ENCODE measurements at regions not wholly inside any gene's neighbourhood (a gene's known extent, or its start where the extent isn't known, plus 50 kb on each side); places are given as distances from the start of the nearest gene placed in this dataset.
"Not testable (repeated sequence)": the region's sequence is repeated elsewhere in the genome, so short reads cannot be mapped to it uniquely, and the experiment has no call there.

DNA sequence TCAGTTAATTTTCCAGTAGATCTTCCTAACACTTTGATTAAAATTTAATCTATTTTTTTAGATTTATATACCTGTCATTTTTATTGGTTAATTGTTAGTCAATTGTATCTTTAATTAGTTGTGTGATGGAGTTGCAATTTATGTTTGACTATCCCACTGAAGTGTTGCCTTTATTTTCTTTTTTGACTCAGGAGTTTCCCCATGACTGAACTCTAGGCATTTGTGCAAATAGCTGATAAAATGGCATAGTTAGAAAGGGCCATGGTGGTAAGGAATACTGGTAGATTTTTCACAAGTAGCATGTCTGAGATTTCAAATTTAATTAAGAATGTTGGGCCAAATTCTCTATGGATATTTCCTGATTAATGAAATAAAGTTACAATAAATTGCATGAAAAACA lies 273.1 kb upstream of the DAB2 start:
- no peak for DNase-seq (ENCODE audit: low read depth)

DNA sequence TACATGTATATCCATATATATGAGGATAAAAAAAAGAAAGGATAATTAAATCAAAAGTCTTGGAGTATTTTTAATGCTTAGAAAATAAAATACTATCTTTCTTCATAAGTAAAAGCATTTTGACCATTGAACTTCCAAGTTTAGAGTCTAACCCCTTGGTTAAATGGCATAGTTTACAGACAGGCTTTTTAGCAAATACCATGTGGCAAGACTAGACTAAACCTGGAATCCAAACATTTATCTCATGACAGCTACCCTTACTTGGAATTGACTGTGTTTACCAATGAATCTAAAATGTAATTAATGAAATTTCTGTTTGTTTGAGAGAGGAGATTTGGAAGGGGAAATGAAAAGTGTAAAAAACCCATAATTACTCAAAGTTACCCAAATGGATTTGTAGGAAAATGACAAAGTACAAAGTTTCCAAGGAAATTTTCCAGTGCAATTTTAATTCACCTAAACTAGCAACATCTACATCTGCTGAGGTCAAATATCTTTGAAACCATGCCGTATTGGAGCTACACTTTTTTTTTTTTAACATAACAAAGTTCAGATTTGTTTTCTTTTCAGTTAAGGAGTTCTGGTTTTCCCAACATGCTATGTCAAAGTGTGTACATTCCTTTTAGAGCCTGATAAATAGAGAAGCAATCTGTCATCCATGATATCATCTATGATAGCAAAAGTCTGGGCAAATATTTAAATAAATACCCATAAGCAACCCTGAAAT lies 272.1 kb upstream of the DAB2 start:
- no peak for DNase-seq (ENCODE audit: low read depth)

DNA sequence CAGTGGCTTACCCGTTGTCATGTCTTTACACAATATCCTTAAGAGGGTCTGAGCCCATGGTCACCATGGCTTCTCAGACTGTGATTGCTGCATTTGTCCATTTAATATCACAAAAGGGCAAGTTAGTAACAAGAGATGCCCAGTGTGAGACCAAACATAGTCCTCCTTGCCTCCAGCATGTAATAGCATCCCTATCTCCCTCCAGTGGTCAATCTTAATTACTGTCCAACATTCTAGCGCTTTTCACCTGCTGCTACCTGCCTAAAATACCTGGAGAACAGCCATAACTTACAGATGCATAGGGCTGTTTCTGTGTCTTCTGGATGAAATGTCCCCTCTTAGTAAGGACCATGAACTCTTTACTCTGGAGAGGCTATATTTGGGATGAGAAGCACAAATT lies 267.2 kb upstream of the DAB2 start:
- DNase-seq (ENCODE audit: low read depth): no peak

DNA sequence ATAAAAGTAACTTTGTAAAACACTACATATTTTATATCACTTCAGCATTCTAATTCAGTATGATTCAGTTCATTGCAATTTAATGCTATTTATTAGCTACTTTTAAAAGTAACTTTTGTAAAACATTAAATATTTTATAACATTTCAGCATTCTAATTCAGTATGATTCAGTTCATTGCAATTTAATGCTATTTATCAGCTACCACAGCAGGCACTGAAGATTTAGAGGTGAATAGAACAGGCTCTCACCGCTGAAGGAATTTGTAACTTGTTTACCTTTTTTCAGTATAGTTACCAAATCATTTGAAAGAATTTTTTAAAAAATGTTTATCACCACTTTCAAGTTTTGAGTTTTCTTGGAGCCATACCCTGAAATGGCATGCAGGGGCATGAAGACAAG lies 266.4 kb upstream of the DAB2 start:
- DNase-seq (ENCODE audit: low read depth): no peak

DNA sequence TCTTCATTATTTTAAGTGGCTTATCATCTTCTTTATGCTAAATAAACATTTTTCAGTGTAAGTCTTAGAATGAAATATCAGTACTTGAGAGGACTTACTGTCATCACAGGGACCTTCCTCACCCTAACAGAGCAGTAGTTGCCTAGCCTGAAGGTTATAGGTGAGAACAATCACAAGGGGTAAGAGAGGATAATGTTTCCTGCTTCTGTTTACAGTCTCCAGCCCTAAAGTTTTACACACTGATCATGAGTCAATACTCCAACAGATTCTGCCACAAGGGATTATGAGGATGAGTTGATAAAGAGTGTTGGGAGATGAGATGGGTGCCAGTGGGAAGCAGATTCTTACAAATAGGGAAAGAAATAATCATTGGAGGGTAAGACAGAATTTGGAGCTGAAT lies 265.1 kb upstream of the DAB2 start:
- DNase-seq (ENCODE audit: low read depth): no peak

DNA sequence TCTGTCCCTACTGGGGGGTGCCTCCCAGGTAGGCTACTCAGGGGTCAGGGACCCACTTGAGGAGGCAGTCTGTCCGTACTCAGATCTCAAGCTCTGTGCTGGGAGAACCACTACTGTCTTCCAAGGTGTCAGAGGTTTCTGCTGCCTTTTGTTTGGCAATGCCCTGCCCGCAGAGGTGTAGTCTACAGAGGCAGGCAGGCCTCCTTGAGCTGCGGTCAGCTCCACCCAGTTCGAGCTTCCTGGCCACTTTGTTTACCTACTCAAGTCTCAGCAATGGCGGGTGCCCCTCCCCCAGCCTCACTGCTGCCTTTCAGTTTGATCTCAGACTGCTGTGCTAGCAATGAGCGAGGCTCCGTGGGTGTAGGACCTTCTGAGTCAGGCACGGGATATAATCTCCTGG lies 263.1 kb upstream of the DAB2 start:
- not testable (repeated sequence) for DNase-seq (ENCODE audit: low read depth)

DNA sequence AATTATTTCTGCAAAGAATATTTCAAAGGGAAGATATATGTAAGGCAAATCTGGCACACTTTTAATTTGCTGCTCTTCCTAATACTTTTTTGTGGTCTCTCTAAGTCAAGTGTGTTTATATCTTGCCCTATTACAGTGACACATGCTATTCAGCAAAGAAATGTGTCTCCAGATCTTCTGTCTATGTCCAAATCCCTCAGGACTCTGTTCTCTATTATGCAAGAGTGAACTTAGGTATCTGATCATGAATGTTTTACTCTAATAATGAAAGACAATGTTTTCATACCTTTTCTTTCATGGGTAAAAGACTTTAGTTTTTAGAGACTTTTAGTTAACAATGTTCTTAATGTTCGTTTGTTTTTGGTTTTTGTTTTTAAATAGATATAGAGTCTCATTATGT lies 255.4 kb upstream of the DAB2 start:
- no peak for DNase-seq (ENCODE audit: low read depth)

DNA sequence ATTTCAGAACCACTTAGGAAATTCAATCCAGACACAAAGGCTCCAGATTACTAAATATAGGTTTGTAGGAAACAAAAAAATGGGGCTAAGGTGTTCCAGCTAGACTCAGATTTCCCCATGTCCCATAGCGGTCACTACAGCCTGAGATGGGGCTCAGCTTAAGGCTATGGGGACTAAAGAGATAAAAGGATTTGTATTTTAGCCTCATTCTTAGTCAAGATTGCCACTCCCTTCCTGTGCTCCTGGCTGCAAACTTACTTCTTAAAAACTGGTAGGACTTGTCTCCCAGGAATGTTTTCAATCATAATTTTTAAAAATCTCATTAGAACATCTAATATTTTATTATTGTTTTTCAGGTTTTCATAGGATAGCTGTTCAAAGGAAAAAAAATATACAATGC lies 253.8 kb upstream of the DAB2 start:
- DNase-seq (ENCODE audit: low read depth): no peak

DNA sequence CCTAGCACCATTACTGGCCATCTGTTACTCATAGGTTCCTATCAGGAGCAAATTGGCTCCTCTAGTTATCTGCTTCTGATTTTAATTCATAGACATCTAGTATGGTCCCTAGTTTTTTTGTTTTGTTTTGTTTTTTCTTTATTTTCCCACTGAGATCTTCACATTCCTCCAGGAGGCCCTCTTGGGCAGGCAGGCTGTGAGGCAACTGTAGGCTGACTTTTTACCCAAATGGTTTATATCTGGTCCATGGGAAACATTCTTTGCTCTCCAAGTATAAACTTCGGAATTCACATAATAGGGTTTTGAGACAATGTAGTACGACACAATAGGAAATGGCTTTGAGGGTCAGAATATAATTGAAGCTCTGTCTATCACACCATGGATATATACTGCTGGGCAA lies 250.9 kb upstream of the DAB2 start:
- no peak for DNase-seq (ENCODE audit: low read depth)

DNA sequence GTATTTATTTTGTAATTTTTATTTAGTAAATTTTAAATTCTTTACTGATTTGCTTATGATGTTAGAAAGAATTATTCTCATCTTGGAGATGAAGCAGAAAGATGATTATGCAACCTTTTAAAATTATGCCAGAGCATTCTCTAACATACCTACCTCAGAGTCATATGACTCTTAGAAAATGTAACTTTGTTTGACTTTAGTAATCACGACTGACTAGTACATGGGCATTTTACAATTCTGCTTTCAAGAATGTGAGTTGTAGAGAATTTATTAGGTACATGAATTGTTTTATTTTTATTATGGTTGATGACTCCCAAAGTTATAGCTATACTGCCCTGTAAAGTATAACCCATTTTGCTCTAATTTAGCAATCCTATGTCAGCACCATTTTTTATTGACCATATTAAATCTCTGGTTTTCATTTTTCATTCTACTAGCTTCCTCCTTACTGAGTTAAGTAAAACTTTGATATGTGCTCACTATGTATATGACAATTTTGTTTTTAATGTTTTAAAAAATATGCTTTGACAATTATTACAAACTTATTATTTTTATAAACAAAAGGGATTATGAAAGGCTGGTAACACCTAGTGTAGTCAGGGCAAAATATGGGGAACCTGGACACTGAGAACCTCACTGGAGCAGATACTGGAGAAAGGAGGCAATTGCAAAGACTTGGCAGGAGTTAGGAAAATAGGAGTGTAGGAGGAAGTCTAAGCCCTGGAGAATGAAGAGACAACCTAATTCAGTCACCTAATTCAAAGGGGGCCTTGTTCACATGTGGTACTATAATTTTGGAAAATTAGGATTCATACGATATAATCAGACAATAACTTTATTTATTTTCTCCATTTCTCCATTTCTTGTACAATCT lies 249.7 kb upstream of the DAB2 start:
- no peak for DNase-seq (ENCODE audit: low read depth)

DNA sequence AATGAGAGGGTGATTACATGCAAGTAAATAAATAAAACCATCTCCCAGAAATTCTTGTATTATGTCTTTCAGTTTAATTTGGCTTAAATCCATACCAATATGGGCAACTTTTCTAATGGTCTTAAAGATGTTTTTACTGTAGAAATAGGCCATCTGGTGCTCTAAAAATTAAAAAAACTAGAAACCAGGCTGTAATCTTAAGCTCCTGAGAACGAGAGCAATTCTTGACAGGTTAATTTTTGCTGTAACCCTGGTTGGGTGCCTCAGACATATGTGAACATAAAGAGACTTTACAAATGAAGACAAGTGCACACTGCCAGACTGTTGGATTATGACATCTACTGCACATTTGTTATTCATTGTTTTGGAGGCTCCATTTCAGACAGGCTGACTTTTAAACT lies 246.8 kb upstream of the DAB2 start:
- DNase-seq (ENCODE audit: low read depth): no peak

DNA sequence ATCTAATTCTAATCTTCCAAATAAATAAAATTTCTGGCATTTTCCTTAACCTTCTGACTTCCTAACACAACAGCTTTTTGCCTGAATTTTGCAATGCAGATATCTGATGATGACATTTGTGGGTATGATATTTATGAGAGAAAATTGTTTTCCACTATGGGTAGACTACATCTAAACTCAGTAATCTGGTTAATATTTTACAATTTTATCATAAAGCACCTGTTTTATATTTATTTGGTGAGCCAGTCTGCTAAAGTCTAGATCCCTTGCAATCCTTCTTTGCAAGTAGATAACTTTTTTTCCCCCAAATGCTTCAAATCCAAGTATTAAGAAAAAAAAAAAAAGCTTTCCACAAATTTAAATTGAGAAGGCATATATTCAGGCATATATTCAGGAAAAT lies 246.2 kb upstream of the DAB2 start:
- DNase-seq (ENCODE audit: low read depth): no peak

DNA sequence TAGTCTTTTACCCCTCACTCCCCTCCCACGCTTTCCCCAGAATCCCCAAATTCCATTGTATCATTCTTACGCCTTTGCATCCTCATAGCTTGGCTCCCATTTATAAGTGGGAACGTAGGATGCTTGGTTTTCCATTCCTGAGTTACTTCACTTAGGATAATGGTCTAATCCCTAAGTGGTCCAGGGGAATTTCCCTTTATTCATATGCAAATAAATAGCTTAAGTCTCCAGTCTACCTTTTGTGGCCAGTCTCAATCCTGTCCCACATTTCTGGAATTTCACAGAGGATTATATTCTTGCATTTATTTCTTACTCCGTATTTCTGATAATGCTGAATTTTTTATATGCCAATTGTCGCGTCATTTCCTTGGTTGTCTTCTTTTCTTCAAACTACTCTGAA lies 245.6 kb upstream of the DAB2 start:
- no peak for DNase-seq (ENCODE audit: low read depth)

DNA sequence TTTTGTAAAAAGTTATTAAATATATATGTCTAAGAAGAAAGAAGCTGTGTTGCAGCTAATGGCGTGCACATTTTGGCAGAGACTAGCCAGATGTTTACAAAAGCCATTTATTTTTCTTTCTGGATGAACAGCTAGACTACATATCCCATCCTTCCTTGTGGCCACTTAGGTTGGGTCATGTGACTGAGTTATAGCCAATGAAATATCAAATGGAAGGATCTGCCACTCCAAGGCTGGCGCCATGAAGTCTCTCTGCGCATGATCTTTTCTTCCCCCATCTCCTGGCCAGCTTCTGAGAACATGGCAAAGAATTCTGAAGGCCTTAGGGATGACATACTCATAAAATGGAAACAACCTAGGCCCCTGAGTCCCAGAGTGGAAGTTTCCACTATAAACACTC lies 244.2 kb upstream of the DAB2 start:
- no peak for DNase-seq (ENCODE audit: low read depth)

DNA sequence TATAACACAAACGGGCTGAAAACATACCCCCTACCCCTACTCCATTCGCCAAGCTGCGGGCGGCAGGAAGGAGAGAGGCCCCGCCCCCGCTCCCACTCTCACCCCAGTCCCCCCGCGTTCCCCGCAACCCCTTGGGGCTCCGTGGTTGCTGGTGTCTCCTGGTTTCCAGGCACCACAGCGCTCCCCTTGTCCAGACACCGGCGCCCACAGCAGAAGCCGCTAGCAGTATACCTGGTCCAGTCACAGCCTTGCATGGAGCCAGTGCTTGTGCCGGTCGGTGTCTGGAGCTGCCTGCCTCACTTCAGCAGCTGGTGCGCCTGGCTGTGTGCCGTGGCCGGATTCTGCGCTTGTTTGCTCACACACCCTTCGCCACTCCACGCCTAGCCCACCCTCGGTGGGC lies 240.5 kb upstream of the DAB2 start:
- no peak for DNase-seq (ENCODE audit: low read depth)

DNA sequence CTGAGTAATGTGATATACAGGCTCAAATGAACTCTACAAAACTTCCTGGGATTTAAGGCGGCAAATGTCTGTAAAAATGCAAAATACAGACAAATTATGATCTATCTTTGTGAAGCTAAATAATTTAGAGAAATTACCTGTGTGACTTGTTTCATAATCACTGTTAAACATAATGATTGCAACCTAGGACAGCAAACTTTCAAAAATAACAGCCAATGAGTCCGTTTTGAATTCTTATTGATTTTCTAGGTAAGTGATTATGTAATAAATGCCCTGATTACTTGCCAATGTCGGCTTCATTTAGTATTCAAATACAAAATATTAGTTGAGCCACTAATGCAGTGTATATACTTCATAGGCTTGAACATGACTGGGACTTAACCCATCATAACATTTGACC lies 238.2 kb upstream of the DAB2 start:
- no peak for DNase-seq (ENCODE audit: low read depth)

DNA sequence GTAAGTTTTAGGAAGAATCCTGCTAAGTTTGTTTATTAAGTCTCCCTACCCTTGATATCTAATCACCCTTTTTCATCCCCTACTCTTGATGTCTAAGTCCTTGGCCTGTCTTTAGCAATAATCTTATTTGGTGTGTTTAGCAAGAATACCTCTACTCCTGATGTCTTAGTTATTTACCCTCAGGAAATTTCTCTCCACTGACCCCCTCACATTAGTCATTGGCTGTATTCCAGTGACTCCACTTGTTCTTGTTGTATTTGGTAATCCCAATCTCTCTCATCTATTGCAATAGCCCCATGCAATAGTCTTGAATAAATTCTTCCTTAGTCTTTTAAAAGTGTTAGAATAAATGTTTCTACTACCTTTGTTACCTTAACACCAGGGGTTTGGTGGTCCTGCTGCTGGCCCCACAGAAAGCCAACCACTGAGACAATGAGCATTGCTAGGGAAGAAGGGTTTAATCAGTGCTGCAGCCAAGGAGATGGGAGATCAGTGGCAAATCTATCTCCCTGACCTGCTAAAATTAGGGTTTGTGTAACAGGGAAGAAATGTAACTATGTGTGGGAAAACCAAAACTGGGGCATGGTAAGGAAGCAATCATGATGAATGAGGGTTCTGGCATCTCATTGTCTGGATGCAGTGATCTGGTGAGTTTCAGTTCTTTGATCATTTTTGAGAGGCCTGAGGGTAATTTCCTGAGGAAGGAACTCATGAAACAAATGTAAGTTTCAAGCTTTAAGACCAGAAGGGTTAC lies 236.4 kb upstream of the DAB2 start:
- no peak for DNase-seq (ENCODE audit: low read depth)

DNA sequence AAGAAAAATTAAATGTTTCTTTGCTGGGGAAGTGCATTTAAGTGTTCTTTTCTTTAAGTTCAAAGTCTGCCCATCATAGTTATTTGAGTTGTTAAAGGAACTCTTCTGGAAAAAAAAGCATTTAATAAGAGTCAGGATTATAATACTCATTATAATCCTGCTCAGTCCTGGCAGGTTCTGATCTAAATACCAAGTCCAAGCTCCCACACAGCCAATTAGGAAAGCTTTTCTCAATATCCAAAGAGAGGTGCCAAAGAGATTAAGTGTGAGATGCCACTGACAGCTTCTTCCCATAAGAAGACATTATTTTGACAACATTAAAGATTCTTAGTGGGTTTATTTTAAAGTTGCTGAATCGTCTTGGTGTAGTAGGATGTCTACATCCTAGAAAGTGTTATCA lies 235.2 kb upstream of the DAB2 start:
- no peak for DNase-seq (ENCODE audit: low read depth)

DNA sequence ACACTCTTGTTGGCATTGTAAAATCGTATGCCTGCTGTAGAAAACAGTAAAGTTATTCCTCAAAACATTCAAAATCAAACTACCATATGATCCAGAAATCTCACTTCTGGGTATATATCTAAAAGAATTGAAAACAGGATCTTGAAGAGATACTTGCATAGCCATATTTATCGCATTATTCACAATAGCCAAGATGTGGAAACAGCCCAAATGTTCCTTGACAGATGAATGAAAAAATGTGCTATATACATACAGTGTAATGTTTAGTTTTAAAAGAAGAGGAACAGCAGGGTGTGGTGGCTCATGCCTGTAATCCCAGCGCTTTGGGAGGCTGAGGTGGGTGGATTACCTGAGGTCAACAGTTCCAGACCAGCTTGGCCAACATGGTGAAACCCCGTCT lies 234.1 kb upstream of the DAB2 start:
- DNase-seq (ENCODE audit: low read depth): no peak

DNA sequence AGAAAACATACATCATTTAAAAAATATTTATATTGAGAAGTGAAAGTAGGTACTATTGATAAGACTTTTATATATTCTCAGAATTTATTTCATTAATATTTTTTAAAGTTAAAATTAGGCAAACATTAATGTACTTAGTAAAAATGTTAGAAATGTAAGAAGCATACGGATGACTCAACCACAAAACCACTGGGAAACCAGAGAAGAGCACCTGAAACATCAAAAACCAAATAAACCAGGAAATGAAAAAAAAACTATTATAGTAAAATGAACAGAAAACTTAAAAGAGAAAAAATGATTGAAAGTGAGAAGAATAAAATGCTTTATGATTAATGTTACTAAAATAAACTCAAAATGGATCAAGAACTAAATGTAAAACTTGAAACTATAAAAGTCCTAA lies 233.2 kb upstream of the DAB2 start:
- no peak for DNase-seq (ENCODE audit: low read depth)

DNA sequence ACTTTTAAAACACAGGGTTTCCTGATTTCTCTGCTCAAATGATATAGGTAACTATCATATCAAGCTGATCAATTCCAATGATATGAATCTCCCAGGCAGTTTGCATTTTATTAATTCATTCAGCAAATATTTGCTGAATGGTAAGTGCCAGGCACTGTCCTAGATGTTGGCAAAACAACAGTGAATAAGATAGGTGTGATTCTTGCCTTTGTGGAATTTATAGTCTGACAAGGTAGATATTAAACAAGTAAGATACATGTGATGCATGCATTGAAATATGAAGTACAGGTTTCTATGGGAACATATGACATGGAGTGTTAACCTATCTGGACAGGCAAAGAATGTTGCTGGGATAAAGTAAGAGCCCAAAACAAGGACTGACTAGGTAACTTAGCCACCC lies 231.8 kb upstream of the DAB2 start:
- no peak for DNase-seq (ENCODE audit: low read depth)

DNA sequence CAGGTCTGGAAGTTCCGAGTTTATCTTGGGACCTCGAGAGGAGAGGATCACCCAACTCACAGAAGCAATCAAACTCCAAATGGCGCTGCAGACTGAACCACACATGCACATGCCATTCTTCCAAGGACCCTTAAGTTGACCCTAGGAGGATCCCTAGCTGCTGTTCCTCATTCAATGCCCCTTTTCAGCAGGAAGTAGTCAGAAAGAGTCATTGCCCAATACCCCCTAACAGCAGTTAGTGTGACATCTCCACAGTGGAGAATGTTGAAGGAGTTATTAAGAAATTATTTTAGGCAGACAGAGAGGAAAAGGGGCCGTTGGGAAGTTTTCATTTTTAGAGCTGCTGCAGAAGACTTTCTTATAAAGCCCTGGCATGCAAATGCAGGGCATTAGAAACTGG lies 229.9 kb upstream of the DAB2 start:
- DNase-seq (ENCODE audit: low read depth): no peak

DNA sequence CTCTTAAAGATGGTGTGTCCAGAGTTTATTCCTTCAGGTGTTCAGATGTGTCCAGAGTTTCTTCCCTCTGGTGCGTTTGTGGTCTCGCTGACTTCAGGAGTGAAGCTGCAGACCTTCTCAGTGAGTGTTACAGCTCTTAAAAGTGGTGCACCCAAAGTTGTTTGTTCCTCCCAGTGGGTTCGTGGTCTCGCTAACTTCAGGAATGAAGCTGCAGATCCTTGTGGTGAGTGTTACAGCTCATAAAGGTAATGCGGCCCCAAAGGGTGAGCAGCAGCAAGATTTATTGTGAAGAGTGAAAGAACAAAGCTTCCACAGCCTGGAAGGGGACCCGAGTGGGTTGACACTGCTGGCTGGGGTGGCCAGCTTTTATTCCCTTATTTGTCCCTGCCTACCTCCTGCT lies 227.7 kb upstream of the DAB2 start:
- DNase-seq (ENCODE audit: low read depth): not testable (repeated sequence)

Data from activated T-cell treated with anti-CD3 and anti-CD28 coated beads for 24 hours (primary cell).